ENCODE measurements at regions not wholly inside any gene's neighbourhood (a gene's known extent, or its start where the extent isn't known, plus 50 kb on each side); places are given as distances from the start of the nearest gene placed in this dataset.
"Not testable (repeated sequence)": the region's sequence is repeated elsewhere in the genome, so short reads cannot be mapped to it uniquely, and the experiment has no call there.

DNA sequence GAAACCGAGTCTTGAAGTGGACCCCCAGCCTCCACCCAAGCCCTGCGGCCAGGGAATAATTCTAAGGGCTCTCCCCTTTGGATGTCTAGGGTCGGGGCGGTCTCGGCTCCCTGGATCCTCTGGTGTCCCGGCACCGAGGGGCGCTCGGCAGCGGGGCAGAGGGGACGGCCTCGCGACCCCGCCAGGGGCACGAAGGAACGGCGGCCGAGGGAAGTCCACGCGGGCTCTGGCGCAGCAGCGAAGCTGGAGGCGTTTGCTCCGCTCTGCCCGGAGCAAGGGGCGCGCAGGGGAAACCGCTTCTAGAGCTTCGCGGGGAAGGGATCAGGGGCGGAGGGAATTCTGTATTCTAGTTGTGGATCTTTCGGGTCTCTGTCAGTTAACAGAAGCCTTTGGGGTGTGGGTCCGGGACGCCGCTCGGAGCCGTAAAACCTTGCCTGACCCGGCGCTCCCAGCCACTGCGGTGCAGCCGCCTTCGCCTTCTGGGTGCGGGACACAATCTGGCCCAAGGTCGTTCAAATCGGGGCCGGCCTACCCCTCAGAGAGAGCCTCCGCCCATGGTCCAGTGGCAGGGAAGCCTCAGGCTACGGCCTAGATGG, 118.2 kb downstream of the KCNRG start:
- Mint-ChIP-seq H3K4me3 (ENCODE audit: unreplicated experiment) (no peak overlapping the region), H3K9me3 (ENCODE audit: unreplicated experiment) (no peaks in the 10 kb centered on the region), H3K27ac (ENCODE audit: low read depth, unreplicated experiment) (no peak overlapping the region), H3K27me3 (ENCODE audit: insufficient read depth, unreplicated experiment) (no peaks in the 10 kb centered on the region), H3K36me3 (ENCODE audit: insufficient read depth, unreplicated experiment) (no peaks in the 10 kb centered on the region), H3K4me1 (ENCODE audit: insufficient read depth, unreplicated experiment) (no peaks in the 10 kb centered on the region)
- intact Hi-C loops (cut with micrococcal nuclease) = no loop called here
- ChIA-PET CTCF (no interaction called here), POLR2A (no interaction called here)
- TF ChIP-seq, protein P1, sequence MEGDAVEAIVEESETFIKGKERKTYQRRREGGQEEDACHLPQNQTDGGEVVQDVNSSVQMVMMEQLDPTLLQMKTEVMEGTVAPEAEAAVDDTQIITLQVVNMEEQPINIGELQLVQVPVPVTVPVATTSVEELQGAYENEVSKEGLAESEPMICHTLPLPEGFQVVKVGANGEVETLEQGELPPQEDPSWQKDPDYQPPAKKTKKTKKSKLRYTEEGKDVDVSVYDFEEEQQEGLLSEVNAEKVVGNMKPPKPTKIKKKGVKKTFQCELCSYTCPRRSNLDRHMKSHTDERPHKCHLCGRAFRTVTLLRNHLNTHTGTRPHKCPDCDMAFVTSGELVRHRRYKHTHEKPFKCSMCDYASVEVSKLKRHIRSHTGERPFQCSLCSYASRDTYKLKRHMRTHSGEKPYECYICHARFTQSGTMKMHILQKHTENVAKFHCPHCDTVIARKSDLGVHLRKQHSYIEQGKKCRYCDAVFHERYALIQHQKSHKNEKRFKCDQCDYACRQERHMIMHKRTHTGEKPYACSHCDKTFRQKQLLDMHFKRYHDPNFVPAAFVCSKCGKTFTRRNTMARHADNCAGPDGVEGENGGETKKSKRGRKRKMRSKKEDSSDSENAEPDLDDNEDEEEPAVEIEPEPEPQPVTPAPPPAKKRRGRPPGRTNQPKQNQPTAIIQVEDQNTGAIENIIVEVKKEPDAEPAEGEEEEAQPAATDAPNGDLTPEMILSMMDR (IDR thresholded peaks at IDR 0.05; ENCODE audit: unreplicated experiment) = no peak
- no TSS peak for BruUV-seq (replicated peaks)
- no peak for DNase-seq (ENCODE audit: unreplicated experiment)

DNA sequence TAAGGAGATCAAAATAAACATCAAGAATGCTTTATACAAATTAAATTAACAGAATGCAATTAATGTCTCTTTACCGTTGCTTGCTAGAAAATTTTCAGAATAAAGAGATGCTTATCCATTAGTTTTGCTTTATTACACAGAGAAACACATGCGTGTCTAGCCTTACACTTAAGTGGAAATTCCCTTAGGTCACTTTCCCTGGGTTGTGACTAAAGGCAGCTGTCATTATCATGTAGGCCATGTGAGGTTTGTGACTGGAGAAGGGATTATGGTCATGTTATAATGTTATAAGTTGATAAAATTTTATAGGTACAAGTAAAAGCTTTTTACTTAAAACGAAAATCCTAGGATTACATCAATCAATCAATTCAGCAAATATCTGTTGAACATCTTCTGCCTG, 121.0 kb downstream of the KCNRG start:
- no peak overlapping the region for H3K27ac Mint-ChIP-seq (ENCODE audit: low read depth, unreplicated experiment)
- no peak overlapping the region for H3K4me3 Mint-ChIP-seq (ENCODE audit: unreplicated experiment)
- POLR2A ChIA-PET = interaction anchor here (3.2 kb wide), 1 partner anchor 11 kb away, joined by 17 read pairs; no protein-coding TSS in a partner anchor
- no peak for DNase-seq (ENCODE audit: unreplicated experiment)
- peaks cover 4% of the 10 kb centered on the region for H3K4me1 Mint-ChIP-seq (ENCODE audit: insufficient read depth, unreplicated experiment)
- TF ChIP-seq, protein P1 (IDR thresholded peaks at IDR 0.05; ENCODE audit: unreplicated experiment) = no peak
- no peaks in the 10 kb centered on the region for H3K27me3 Mint-ChIP-seq (ENCODE audit: insufficient read depth, unreplicated experiment)
- no peaks in the 10 kb centered on the region for H3K36me3 Mint-ChIP-seq (ENCODE audit: insufficient read depth, unreplicated experiment)
- CTCF ChIA-PET = no interaction called here
- BruUV-seq (replicated peaks) = no TSS peak
- intact Hi-C loops (cut with micrococcal nuclease) = no loop called here
- H3K9me3 Mint-ChIP-seq (ENCODE audit: unreplicated experiment) = no peaks in the 10 kb centered on the region

DNA sequence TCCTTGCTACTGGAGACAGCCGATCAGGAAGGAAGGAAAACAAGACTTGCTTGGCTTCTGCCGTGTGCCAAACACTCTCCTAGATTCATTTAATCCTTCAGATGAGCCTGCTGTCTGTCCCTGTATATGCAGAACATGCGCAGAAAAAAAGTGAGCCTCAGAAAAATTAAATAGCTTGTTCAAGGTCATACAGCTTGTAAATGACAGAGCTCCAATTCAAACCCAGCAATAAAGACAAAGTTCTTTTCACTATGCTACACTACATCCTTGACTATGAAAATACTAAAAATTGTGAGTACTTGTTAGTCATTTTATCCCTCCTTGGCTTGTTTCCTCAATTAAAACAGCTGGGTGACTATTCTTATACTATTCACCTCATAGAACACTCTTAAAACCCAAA, 121.4 kb downstream of the KCNRG start:
- Mint-ChIP-seq H3K4me1 (ENCODE audit: insufficient read depth, unreplicated experiment) (peaks cover 4% of the 10 kb centered on the region), H3K27ac (ENCODE audit: low read depth, unreplicated experiment) (no peak overlapping the region), H3K9me3 (ENCODE audit: unreplicated experiment) (no peaks in the 10 kb centered on the region), H3K4me3 (ENCODE audit: unreplicated experiment) (no peak overlapping the region), H3K36me3 (ENCODE audit: insufficient read depth, unreplicated experiment) (no peaks in the 10 kb centered on the region), H3K27me3 (ENCODE audit: insufficient read depth, unreplicated experiment) (no peaks in the 10 kb centered on the region)
- ChIA-PET POLR2A (interaction anchor here (3.2 kb wide), 1 partner anchor 12 kb away, joined by 17 read pairs; no protein-coding TSS in a partner anchor), CTCF (interaction anchor here (0.6 kb wide), 1 partner anchor 614 kb away, joined by 3 read pairs; no protein-coding TSS in a partner anchor)
- TF ChIP-seq, protein P1 (IDR thresholded peaks at IDR 0.05; ENCODE audit: unreplicated experiment) = no peak
- DNase-seq (ENCODE audit: unreplicated experiment) = no peak
- BruUV-seq (replicated peaks) = no TSS peak
- intact Hi-C loops (cut with micrococcal nuclease) = no loop called here

DNA sequence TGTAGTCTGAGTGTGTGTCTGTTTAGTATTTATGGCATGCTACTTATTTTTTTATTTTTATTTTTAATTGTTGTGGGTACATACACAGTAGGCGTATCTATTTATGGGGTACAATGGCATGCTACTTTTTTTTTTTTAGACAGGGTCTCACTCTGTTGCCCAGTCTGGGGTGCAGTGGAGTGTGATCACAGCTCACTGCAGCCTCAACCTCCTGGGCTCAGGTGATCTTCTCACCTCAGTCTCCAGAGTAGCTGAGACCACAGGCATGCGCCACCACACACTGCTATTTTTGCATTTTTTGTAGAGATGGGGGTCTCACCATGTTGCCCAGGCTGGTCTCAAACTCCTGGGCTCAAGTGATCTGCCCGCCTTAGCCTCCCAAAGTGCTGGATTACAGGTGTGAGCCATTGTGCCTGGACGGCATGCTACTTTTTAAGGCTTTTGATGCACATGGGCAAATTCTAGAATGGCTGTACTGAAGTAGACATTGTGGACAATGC, 124.2 kb downstream of the KCNRG start:
- BruUV-seq (replicated peaks); H3K27ac Mint-ChIP-seq (ENCODE audit: low read depth, unreplicated experiment); intact Hi-C loops (cut with micrococcal nuclease); DNase-seq (ENCODE audit: unreplicated experiment); H3K4me1 Mint-ChIP-seq (ENCODE audit: insufficient read depth, unreplicated experiment); H3K36me3 Mint-ChIP-seq (ENCODE audit: insufficient read depth, unreplicated experiment); CTCF ChIA-PET; POLR2A ChIA-PET; H3K4me3 Mint-ChIP-seq (ENCODE audit: unreplicated experiment); H3K9me3 Mint-ChIP-seq (ENCODE audit: unreplicated experiment); H3K27me3 Mint-ChIP-seq (ENCODE audit: insufficient read depth, unreplicated experiment): not testable (repeated sequence)
